Lower lobe of right lung (tissue), 2 donors: ENCODE measurements at regions not wholly inside any gene's neighbourhood (a gene's known extent, or its start where the extent isn't known, plus 50 kb on each side); places are given as distances from the start of the nearest gene placed in this dataset.

Source experiments
- ATAC-seq, 2 donors: fragments of 200-7000 bp; cut with Tn5 transposase; one replicate each; pipeline ENCODE4 v1.9.1; 2020 to 2022; ENCODE audit warnings: mild to moderate bottlenecking in 2 of 2, moderate library complexity in 2 of 2
- DNase-seq: peaks from one replicate; pipeline ENCODE4 v3.0.0-alpha.2; 2020
- H3K27ac ChIP-seq: fragments of 200-600 bp; one replicate; pipeline ENCODE4 v1.8.0; 2022
- H3K27me3 ChIP-seq: fragments of 200-600 bp; one replicate; pipeline ENCODE4 v1.8.0; 2022; ENCODE audit warnings: low read depth
- H3K36me3 ChIP-seq: fragments of 200-600 bp; one replicate; pipeline ENCODE4 v1.8.0; 2022; ENCODE audit warnings: mild to moderate bottlenecking
- H3K4me1 ChIP-seq: fragments of 200-600 bp; one replicate; pipeline ENCODE4 v1.8.0; 2022
- H3K4me3 ChIP-seq: fragments of 200-600 bp; one replicate; pipeline ENCODE4 v1.8.0; 2022; ENCODE audit warnings: mild to moderate bottlenecking
- H3K9me3 ChIP-seq: fragments of 200-600 bp; one replicate; pipeline ENCODE4 v1.8.0; 2022
- CTCF ChIP-seq: fragments of 200-600 bp; IDR thresholded peaks from one replicate; pipeline ENCODE4 v1.8.0; 2022; ENCODE audit warnings: antibody characterized with exemption, mild to moderate bottlenecking
- intact Hi-C: fragments of 100-400 bp; cut with DNase I; formaldehyde crosslinking; loops from one replicate; pipeline ENCODE4 v1.11.0; 2022
- donor health status: DM: no; HTN: yes; CAD: no; lungs with severe emphysema.

DNA sequence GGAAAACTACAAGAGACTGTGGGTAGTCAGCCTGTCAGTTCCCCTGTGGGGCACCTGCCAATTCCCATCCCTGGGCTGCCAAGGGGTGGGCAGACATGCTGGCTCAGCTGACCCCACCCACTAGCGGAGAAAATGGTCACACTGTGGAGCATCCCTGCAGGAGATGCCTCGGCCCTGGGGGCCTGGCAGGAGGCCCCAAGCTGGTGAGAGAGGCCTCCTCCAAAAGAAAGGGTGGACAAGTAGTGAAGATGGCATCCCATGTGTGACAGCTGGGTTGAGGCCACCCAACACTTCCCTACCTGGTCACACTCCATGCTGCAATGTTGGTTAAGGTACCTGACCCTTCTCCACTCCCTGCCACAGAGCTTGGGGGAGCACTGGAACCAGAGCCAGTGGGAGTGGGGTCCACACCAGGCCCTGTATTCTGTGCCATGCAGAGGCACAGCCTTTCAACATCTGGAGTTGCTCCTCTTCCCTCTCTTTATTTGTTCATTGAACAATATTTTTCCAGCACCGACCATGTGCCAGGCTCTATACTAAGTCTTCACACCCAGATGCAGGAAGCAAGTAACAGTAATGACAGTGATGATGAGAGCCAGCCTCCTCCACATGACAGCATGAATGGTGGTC, 59.5 kb downstream of the KLHDC7A start:
- H3K27ac ChIP-seq: no peak overlapping the region
- no peaks in the 10 kb centered on the region for H3K4me1 ChIP-seq
- intact Hi-C loops: no loop called here
- peaks cover 37% of the 10 kb centered on the region for H3K27me3 ChIP-seq
- H3K9me3 ChIP-seq: peaks cover 3% of the 10 kb centered on the region
- H3K36me3 ChIP-seq: no peaks in the 10 kb centered on the region
- ATAC-seq: no peak
- H3K4me3 ChIP-seq: no peak overlapping the region
- TF ChIP-seq CTCF: no peak
- DNase-seq: no peak

DNA sequence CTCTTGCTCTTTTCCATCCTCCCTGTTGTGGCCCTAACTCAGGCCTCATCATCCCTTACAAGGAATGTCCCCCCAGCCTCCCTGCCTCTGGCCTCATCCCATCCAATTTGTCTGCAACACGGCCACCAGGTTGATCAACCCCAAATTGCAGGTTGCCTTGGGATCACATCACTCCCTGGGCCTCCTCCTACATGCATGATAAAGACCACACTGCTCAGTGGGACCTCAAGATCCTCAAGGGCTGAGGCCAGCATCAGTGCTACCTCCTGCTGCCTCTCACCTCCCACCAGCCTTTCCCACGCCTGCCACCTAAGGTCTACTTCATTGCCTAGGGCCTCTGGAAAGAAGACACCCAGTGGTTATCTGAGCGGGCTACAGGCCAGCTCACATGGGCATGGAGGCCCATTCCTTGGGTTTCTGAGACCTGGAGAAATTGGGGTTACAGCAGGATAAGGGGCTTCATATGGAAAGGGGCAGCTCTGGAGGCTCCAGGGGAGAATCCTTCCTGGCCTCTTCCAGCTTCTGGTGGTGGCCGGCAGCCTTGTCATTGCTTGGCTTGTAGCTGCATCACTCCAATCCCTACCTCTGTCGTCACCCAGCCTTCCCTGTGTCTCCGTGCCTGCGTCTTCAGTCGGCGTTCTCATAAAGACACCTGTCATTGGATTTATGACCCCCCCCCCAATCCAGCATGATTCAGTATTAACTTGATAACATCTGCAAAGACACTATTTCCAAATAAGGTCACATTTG, 60.5 kb downstream of the KLHDC7A start:
- peaks cover 3% of the 10 kb centered on the region for H3K9me3 ChIP-seq
- no peak for ATAC-seq
- no peak overlapping the region for H3K4me3 ChIP-seq
- peaks cover 43% of the 10 kb centered on the region for H3K27me3 ChIP-seq
- no peak overlapping the region for H3K27ac ChIP-seq
- no peaks in the 10 kb centered on the region for H3K36me3 ChIP-seq
- no peaks in the 10 kb centered on the region for H3K4me1 ChIP-seq
- TF ChIP-seq CTCF: no peak
- intact Hi-C loops: no loop called here
- no peak for DNase-seq

DNA sequence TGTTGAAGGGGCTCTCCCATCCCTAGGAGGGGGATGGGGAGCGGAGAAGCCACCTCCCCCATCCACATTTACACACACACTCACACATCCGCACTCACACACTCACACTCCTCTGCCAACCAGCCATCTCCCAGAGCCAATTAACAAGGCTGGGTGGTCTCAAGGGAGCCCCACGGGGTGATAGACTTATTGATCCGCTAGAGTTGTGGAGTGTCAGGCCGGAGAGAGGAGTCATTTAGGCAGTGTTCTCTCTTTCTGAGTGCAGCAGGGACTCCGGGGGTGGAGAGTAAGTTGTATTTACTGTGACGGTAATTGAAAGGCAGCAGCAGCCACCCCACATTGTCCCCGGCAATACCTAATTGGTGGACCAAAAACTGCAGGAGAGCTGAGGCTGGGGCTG, 61.6 kb downstream of the KLHDC7A start:
- Histone ChIP-seq H3K27ac (no peak overlapping the region), H3K36me3 (no peaks in the 10 kb centered on the region), H3K4me3 (no peak overlapping the region), H3K9me3 (peaks cover 3% of the 10 kb centered on the region), H3K4me1 (no peaks in the 10 kb centered on the region), H3K27me3 (peaks cover 42% of the 10 kb centered on the region)
- TF ChIP-seq CTCF: no peak
- no peak for DNase-seq
- intact Hi-C loops: no loop called here
- ATAC-seq: no peak

- intact Hi-C loops: no loop called here
- no peaks in the 10 kb centered on the region for H3K4me1 ChIP-seq
- H3K4me3 ChIP-seq: no peak overlapping the region
- H3K27me3 ChIP-seq: peaks cover 39% of the 10 kb centered on the region
- peaks cover 3% of the 10 kb centered on the region for H3K9me3 ChIP-seq
- no peaks in the 10 kb centered on the region for H3K36me3 ChIP-seq
- H3K27ac ChIP-seq: no peak overlapping the region
- no peak for TF ChIP-seq CTCF
- DNase-seq: no peak
- no peak for ATAC-seq
Measured at GRCh38 chr1:18546026-18546425, 65.3 kb downstream of the KLHDC7A start.

DNA sequence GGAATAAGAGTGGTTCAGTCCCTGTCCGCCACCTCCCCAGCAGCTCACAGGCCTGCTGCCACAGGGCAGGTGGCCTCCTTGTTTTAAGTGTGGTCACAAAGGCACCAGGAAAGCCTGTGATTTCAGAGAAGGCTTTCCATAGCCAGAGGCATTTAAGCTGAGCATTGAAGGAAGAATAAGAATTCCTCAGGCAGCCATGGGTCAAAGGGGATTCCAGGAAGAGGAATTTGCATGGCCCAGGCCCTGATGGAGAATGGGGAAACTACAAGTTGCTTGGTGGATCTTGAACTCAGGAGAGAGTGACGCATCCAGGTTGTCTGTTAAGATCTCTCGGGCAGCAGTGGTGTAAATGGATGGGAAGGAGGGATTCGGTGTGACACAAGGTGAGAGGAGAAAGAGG, 66.7 kb downstream of the KLHDC7A start:
- ATAC-seq: no peak
- Histone ChIP-seq H3K4me3 (no peak overlapping the region), H3K27me3 (peaks cover 31% of the 10 kb centered on the region), H3K4me1 (no peaks in the 10 kb centered on the region), H3K27ac (no peak overlapping the region), H3K9me3 (peaks cover 3% of the 10 kb centered on the region), H3K36me3 (no peaks in the 10 kb centered on the region)
- TF ChIP-seq CTCF: no peak
- intact Hi-C loops: no loop called here
- no peak for DNase-seq
